ENCODE measurements at regions not wholly inside any gene's neighbourhood (a gene's known extent, or its start where the extent isn't known, plus 50 kb on each side); places are given as distances from the start of the nearest gene placed in this dataset.

GRCh38 chr2:195319112-195319460 is 337.9 kb upstream of the SLC39A10 start:
- DNase-seq: no peak
- Histone ChIP-seq H3F3A (replicated peaks; ENCODE audit: insufficient read depth) (peaks cover 4% of the 10 kb centered on the region), H4K20me1 (ENCODE audit: insufficient read depth) (no peaks in the 10 kb centered on the region), H3K27me3 (ENCODE audit: insufficient read depth) (no peaks in the 10 kb centered on the region), H3K9ac (no peak overlapping the region), H3K4me1 (ENCODE audit: control insufficient read depth in 1 of 2, insufficient read depth in 2 of 2, low read depth in 1 of 2, low read length in 1 of 2) (peaks cover 0 to 20% of the 10 kb centered on the region in 2 experiments; a peak in 2 of 4 replicates), H3K9me3 (no peaks in the 10 kb centered on the region), H3K36me3 (replicated peaks in 1 of 2; ENCODE audit: control insufficient read depth in 1 of 2, insufficient read depth in 2 of 2, low read length in 1 of 2) (no peaks in the 10 kb centered on the region), H3K27ac (ENCODE audit: low read depth in 2 of 2, low read length in 1 of 2) (no peak overlapping the region), H3K4me2 (no peak overlapping the region), H3K4me3 (ENCODE audit: low read depth in 2 of 2, low read length in 1 of 2) (no peak overlapping the region), H2AFZ (ENCODE audit: low read depth) (no peak overlapping the region; the same call in 1 of the 2 replicates), H3K9me2 (no peaks in the 10 kb centered on the region), H3K79me2 (ENCODE audit: insufficient read depth) (no peaks in the 10 kb centered on the region)
- ChIA-PET CTCF (interaction anchor here (0.7 to 2.0 kb wide), 8 partner anchors 11 to 1624 kb away, joined by 3 to 18 read pairs (median 5); partner anchors contain the start of gene SLC39A10), POLR2A (no interaction called here)
- 48% methylated on average over 3 of the region's 3 CpGs for WGBS (ENCODE audit: low lambda C conversion rate)
- TF ChIP-seq USF2 (IDR thresholded peaks at IDR 0.05; ENCODE audit: borderline replicate concordance, low read depth, low read length) (no peak), POLR2AphosphoS5 (IDR thresholded peaks at IDR 0.05; ENCODE audit: low read depth, low read length) (no peak), USF1 (IDR thresholded peaks at IDR 0.05; ENCODE audit: borderline replicate concordance, low read depth) (no peak), TAF1 (IDR thresholded peaks at IDR 0.05; ENCODE audit: borderline replicate concordance, low read depth, low read length) (no peak), JUND (IDR thresholded peaks at IDR 0.05) (no peak), GABPA (IDR thresholded peaks at IDR 0.05; ENCODE audit: low read depth) (no peak), FOXJ3 (CRISPR knock-in tag; IDR thresholded peaks at IDR 0.05) (no peak), NRF1 (IDR thresholded peaks at IDR 0.05; ENCODE audit: low read depth, low read length) (no peak), NFIC (IDR thresholded peaks at IDR 0.05; ENCODE audit: borderline replicate concordance) (no peak), TEAD4 (IDR thresholded peaks at IDR 0.05; ENCODE audit: borderline replicate concordance, insufficient read depth) (no peak), FOXM1 (IDR thresholded peaks at IDR 0.05; ENCODE audit: low read depth) (no peak), RCOR1 (IDR thresholded peaks at IDR 0.05; ENCODE audit: low read length) (no peak), MXI1 (IDR thresholded peaks at IDR 0.05; ENCODE audit: low read depth, low read length) (no peak), FOSL2 (IDR thresholded peaks at IDR 0.05; ENCODE audit: borderline replicate concordance, low read depth) (no peak)

- peaks cover 4% of the 10 kb centered on the region for H3F3A ChIP-seq (replicated peaks; ENCODE audit: insufficient read depth)
- no peaks in the 10 kb centered on the region for H3K27me3 ChIP-seq (ENCODE audit: insufficient read depth)
- TF ChIP-seq GABPA (IDR thresholded peaks at IDR 0.05; ENCODE audit: low read depth) (no peak), SMC3 (IDR thresholded peaks at IDR 0.05; ENCODE audit: low read depth, low read length) (peak; percentile 50), RAD21 (IDR thresholded peaks at IDR 0.05; ENCODE audit: low read length) (peak; percentile 90), PBX3 (IDR thresholded peaks at IDR 0.05) (peak; percentile 38; the same call in 1 of the 2 replicates), CTCF (IDR thresholded peaks at IDR 0.05) (peak; percentile 82), USF2 (IDR thresholded peaks at IDR 0.05; ENCODE audit: borderline replicate concordance, low read depth, low read length) (no peak), TCF12 (IDR thresholded peaks at IDR 0.05) (no peak), RFX5 (IDR thresholded peaks at IDR 0.05; ENCODE audit: low read length) (no peak)
- no peaks in the 10 kb centered on the region for H4K20me1 ChIP-seq (ENCODE audit: insufficient read depth)
- peaks cover 0 to 20% of the 10 kb centered on the region in 2 experiments; a peak in 2 of 4 replicates for H3K4me1 ChIP-seq (ENCODE audit: control insufficient read depth in 1 of 2, insufficient read depth in 2 of 2, low read depth in 1 of 2, low read length in 1 of 2)
- ChIA-PET POLR2A (no interaction called here), CTCF (interaction anchor here (0.7 to 1.9 kb wide), 17 partner anchors 9 to 1622 kb away, joined by 3 to 18 read pairs (median 3); partner anchors contain the start of gene SLC39A10)
- no peak overlapping the region; a peak in 1 of 4 replicates for H3K4me3 ChIP-seq (ENCODE audit: low read depth in 2 of 2, low read length in 1 of 2)
- H3K9me2 ChIP-seq: no peaks in the 10 kb centered on the region
- H3K9ac ChIP-seq: no peak overlapping the region
- no peaks in the 10 kb centered on the region for H3K9me3 ChIP-seq
- no peak overlapping the region for H3K27ac ChIP-seq (ENCODE audit: low read depth in 2 of 2, low read length in 1 of 2)
- peak; percentile 48 for DNase-seq
- 0% methylated on average over 2 of the region's 2 CpGs for WGBS (ENCODE audit: low lambda C conversion rate)
- no peak overlapping the region; the same call in 1 of the 2 replicates for H2AFZ ChIP-seq (ENCODE audit: low read depth)
- no peak overlapping the region for H3K4me2 ChIP-seq
- no peaks in the 10 kb centered on the region for H3K79me2 ChIP-seq (ENCODE audit: insufficient read depth)
- no peaks in the 10 kb centered on the region for H3K36me3 ChIP-seq (replicated peaks in 1 of 2; ENCODE audit: control insufficient read depth in 1 of 2, insufficient read depth in 2 of 2, low read length in 1 of 2)
Measured at GRCh38 chr2:195318440-195319111, 338.4 kb upstream of the SLC39A10 start.
